ENCODE measurements at regions not wholly inside any gene's neighbourhood (a gene's known extent, or its start where the extent isn't known, plus 50 kb on each side); places are given as distances from the start of the nearest gene placed in this dataset.

DNA sequence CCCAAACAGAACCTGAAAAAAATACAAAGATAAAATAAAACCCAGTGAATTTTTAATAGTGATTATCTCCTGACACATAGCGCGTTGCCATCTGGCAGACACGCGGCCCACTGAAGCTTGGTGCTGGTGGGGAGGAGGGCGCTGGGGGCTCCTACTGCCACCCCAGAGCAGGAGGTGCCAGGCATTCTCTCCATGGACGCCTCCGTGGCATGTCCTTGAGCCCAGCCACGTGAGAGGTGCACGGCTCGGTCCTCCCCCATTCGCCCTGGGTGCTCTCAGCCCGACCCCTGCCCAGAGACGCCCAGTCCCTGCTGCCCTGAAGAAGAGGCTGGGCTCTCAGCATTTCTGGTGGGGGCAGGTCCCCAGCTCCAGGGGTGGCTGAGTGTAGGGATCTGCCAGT, 142.2 kb upstream of the GSE1 start:
- DNase-seq, result no peak

DNA sequence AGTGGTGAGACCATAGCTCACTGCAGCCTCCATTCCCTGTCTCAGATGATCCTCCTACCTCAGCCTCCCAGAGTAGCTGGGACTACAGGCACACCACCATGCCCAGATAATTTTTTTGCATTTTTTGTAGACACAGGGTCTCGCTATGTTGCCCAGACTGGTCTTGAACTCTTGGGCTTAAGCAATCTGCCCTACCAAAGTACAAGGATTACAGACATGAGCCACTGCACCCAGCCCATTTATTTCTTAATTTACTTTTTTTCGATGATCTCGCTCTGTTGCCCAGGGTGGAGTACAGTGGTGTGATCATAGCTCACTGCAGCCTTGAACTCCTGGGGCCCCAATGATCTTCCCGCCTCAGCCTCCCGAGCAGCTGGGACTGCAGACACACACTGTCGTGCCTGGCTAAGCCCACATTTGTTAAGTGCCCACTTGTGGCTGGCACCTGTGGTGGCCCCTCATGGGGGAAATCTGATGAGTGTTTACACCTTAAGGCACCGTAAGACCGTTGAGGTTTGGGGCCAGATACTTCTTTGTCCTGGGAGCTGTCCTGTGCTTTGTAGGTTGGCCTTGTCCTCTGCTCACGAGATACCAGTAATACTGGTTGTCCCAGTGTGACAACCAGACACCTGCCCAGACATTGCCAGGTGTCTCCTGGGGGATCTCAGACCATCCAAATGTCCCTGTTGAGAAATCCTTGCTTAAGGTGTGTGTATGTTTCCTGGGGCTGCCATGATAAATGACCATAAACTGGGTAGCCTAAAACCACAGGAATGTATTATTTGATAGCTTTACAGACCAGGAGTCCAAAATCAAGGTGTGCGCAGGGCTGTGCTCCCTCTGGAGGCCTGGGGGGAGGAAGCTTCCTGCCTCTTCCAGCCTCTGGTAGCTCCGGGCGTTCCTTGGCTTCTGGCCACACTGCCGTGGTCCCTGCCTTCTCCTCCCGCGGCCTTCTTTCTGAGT, 141.4 kb upstream of the GSE1 start:
- DNase-seq, result no peak

DNA sequence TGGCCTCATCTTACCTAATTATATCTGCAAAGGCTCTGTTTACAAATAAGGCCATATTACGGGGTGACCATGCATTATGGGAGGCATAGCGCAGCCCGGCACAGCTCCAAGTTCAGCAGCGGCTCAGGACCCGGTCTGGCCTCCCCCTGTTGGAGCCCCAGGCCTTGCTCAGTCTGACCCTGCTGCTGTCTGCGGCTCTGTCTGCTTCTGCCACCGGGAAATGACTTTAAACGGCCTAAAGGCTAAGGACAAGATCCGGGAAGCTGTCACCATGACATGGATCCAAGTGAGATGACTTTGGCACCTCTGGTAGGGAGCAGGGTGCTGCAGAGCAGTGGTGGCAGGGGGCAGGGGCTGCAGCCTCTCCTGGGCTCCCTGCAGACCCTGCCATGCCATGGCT, 140.6 kb upstream of the GSE1 start:
- no peak for DNase-seq

DNA sequence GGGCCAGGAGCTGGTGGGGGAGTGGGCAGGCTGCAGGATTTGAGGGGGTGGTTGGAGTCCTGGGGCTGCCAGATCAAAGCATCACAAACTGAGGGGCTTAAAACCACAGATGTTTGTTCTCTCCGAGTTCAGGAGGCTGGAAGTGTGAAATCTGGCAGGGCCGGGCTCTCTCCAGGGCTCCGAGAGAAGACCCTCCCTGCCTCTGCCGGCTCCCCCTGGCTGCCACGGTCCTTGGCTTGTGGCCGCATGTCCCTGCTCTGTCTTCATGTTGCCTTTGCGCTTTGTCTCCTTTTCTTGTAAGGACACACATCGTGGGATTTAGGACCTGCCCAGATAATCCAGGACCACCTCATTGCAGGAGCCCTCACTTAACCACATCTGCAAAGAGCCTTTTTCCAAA, 139.8 kb upstream of the GSE1 start:
- no peak for DNase-seq

DNA sequence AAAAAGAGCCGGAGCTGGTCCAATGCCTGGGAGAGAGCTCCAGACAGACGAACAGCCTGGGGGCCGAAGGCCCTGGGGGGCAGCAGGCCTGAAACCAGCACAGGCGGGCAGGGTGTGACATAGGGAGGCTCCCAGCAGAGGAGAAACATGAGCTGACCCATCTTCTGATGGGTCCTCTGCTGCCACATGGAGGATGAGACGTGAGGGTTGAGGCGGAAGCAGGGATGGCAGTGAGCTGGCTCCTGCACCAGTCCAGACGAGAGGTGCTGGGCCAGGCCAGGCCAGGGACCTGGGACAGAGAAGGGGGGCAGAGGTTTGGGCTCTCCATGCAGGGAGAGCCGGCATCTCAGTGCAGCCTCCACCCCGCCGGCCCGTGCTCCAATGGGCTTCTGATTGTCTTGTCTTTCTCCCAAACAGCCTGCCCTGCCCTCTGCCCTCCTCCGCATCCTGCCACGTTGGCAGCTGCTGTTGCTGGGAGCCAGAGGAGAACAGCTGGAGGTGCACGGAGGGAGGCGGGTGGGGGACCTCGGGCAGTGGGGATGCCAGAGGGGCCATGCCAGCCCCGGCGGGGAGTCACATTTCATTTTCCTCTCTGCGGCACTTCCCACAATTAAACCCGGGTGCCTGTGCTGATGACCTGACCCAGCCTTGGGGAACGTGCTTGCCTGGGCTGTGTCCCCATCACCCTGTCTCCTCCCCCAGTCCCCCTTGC, 139.1 kb upstream of the GSE1 start:
- DNase-seq, result no peak

DNA sequence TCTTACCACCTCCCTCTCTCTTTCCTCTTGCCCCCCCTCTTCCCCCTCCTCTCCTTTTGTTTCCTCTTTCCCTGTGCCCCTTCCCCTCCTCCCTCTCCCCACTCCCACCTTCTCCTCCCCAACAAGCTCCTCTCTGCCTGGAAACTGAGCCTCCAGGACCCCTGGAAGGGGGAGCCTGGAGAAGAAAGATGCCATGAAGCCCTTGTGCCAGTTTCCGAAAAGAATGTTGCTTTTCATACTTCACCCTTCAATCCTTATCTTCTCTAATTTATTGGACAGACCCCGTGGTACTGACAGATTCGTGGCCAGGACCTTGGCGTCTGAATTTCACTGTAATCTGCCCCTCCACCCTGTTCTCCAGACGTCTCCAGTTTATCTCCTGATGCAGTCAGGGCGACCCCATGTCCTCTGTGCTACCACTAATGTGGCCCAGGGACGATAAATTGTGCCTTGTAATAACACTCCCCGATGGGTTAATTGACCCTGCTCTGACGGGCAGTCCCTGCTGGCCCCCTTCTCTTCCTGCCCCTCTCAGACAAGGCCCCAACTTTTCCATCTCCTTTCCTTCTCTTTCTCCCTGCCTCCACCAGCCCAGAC, 138.4 kb upstream of the GSE1 start:
- DNase-seq, result no peak

DNA sequence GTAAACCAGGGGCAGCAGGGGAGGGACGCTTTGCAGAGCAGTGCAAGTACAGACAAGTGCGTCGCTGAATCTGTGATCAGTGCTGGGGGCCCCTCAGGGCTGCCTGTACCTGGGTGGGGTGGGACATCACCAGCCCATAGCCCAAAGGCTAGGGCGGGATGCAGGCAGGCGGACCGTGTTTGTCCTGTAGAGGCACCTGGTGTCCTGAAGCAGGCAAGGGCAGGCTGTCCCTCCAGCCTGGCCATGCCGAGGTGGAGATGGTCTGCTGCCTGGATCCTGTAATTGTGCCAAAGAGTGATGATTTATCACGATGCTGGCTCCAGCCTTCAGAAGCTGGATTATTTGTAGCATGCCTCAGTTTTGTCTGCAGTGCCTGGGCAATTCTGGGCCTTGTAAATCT, 137.9 kb upstream of the GSE1 start:
- DNase-seq, result no peak

DNA sequence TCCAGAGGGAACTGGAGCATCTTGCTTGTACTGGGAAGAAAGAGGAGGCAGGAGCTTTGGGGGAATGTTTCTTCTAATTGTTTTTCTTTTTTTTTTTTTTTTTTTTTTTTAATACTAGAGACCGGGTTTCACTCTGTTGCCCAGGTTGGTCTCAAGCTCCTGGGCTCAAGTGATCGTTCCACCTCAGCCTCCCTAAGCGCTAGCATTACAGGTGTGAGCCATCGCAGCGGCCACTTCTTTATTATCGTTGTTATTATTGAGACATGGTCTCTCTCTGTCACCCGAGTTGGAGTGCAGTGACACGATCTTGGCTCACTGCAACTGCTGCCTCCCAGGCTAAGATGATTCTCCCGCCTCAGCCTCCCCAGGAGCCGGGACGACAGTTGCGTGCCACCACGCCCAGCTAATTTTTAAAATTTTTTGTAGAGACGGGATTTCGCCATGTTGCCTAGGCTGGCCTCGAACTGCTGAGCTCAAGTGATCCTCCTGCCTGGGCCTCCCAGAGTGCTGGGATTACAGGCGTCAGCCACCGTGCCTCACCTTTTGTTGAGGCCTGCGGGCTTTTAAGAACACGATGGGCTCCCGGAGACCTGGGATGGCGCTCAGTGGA, 137.3 kb upstream of the GSE1 start:
- no peak for DNase-seq

DNA sequence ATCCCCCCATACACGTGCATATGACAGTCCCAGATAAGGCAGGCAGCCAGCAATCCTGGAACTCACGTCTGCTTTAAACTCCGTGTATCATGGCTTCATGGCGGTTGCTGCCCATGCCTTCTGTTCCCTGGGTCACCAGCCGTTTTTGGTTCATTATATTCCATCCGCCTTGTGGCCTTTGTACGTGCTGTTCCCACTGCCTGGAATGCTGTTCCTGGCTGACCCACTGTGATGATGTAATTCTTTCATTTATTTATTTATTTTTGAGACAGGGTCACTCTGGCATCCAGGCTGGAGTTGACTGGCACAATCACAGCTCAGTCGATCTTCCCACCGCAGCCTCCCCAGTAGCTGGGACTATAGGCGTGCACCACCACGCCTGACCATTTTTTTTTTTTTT, 136.7 kb upstream of the GSE1 start:
- no peak for DNase-seq

DNA sequence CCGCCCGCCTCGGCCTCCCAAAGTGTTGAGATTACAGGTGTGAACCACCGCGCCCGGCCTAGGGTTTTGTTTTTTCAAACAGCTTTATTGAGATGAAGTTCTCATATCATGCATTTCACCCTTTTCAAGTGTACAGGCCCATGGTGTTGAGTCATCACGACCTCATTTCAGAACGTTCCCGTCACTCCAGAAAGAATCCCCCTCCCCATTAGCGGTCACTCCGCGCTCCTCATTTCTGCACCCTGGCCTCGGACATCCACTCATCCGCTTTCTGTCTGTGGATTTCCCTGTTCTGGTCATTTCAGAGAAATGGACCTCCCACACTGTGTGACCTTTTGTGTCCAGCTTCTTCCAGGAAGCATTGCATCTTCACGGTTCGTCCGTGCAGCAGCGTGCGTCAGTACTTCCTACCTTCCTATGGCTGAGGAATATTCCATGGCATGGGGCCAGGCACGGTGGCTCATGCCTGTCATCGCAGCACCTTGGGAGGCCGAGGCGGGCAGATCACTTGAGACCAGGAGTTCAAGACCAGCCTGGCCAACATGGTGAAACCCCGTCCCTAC, 135.2 kb upstream of the GSE1 start:
- no peak for DNase-seq

DNA sequence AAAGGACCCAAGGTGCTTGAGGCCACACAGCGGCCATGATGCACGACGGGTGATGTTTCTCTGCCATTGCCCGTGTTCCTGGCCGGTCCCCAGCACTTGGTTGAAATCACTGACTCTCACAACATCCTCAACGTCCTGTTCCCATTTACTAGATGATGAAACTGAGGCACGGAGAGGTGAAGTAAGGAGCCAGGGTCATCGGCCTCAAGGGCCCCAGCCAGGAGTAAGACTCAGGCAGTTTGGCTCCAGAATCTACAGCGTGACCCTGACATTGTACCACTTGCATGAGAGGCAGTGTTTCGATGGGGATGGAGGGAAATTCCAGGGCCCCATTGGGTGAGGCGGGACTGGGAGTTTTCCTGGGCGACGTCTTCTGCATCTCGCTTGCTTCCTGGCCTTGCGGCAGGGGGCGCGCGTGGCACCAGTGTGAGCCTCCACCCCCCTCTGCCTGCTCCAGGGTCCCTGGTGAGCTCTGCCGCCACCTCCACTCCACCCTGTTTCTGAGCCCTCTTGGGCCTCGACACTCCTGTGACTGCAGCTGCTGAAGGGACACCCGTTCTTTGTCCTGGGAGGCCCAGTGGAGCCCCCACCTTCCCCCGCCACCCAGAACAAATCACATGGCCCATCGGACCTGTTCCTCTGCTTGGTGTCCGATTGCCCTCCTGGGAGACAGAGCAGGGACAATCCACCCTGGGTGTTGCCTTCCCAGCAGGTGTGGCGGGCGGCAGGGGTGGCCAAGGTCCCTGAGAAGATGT, 133.0 kb upstream of the GSE1 start:
- no peak for DNase-seq

DNA sequence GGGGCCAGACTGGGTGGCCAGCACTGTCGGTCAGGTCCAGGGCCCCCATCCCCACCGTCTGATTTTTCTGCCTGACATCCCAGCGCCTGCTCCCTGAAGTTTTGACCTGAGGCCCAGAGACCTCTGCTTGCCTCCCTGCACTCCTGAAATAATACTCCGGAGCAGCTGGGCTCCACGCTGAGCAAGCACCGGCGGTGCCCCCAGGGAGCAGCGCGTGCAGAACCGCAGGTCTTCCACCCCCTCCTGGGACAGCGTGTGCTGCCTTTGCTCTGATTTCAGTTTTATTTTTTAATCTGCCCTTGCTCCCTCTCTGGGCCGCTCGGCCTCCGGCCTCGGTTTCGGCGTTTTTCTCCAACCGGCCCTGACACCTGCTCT, 132.4 kb upstream of the GSE1 start:
- DNase-seq, result no peak

DNA sequence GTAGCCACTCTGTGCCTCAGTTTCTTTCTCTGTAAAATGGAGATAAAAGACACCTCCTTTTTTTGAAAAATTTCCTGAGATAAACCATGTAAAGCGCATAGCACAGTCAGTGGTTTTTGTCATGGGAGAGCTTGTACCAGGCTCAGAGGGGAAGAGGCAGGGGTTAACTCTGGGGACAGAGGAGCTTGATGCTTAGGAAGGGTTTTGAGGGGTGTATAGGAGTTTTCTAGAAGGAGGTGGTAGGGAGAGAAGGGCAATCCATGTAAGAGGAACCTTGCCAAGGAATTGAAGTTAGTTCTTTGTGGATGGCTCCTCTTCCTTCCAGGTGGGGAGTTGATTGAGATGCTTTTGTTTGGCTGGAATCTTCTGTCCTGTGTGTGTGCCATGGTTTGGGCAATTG, 131.9 kb upstream of the GSE1 start:
- no peak for DNase-seq

DNA sequence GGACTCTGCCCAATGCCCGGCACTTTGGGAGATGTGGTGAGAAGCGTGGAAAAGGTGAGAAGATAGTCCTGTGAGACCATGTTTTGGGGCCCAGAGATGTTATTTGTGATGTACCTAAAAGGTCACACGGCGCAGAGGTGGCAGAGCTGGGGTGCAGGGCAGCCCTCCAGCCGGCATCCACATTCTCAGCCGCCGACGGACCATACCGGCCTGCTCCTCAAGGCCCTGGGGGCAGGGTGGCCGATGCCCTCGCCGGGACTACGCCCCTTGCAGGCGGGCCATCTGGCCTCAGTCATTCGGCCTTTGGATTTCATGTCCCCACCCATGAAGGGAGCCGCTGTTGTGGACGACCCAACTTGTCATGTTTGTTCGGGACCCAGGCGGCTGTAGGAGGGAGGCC, 131.4 kb upstream of the GSE1 start:
- DNase-seq, result no peak

DNA sequence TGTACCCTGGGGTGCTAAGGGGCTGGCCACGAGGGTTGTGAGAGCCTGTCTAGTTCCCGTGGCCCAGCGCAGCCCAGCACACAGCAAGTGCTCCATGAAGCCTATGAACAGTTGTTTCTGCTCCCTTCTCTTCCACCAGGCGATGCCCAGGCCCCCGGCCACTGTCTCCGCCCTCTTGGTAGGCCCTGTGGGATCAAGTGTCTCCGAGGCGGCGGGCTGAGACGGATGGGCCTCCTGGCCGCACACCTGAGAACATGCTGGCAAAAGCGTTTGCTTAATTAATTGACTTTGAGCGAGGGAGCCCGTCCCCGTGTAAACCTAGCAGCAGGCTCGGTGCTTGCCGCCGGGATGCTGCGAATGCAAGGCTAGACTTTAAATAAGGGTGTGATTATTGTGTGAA, 129.7 kb upstream of the GSE1 start:
- no peak for DNase-seq

DNA sequence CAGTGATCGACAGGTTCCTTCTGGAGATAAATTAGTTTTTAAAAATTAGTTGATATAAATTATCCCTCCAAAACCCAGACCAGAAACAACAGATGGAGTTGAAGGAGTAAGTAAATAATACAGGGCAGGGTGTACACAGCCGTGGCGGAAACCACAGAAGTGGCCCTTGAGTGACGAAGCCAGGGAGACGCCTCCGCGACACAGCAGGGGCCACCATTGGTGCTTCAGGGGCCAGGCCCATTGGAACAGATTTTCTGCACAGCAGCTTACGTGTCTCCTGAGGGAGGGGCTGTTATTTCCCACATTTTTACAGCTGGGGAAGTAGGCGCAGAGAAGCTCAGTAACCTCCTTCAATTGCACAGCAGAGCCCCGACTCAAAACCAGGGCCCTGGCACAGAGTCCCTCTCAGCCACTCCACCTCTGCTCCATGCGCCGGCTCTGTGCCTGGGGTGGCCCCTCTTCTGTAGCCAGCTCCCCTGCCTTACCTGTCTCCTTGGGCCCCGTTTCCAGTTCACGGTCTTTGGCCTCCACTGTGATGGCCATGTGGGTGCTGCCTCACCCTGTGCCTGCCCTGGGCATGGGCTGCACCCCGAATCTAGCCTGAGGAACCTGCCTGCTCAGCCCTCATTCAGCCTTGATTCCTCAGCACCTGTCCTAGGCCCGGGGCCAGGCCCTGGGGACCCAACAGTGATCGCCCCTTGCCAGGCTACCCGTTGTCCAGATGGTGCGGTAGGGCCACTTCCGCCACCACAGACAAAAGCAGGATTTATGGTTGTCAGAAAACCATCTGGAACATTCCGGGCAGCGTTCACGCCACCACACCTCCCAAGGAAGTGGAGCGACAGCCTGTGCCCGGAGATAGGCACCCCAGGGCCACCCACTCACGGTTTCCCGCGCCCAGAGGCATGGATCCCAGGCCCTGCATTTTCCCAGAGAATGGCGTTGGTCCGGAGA, 128.5 kb upstream of the GSE1 start:
- no peak for DNase-seq

DNA sequence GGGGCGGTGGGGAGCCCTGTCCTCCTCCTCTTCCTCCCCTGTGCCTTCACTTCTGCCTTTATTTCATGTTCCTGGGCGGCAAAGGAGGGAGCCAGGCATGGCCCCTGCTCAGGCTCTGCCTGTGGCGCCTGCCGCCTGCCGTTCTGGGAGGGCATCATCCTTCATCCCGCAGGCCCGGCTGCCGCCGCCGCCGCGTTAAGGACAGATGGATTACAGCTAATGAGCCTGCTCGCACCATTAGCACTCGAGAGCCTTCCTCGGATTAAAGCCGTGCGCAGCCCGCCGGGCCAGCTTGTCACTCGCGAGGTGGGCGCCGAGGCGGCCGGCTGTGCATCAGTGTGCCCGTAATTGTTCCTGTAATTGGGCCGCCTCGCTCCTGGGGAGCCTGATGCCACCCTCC, 127.7 kb upstream of the GSE1 start:
- no peak for DNase-seq

DNA sequence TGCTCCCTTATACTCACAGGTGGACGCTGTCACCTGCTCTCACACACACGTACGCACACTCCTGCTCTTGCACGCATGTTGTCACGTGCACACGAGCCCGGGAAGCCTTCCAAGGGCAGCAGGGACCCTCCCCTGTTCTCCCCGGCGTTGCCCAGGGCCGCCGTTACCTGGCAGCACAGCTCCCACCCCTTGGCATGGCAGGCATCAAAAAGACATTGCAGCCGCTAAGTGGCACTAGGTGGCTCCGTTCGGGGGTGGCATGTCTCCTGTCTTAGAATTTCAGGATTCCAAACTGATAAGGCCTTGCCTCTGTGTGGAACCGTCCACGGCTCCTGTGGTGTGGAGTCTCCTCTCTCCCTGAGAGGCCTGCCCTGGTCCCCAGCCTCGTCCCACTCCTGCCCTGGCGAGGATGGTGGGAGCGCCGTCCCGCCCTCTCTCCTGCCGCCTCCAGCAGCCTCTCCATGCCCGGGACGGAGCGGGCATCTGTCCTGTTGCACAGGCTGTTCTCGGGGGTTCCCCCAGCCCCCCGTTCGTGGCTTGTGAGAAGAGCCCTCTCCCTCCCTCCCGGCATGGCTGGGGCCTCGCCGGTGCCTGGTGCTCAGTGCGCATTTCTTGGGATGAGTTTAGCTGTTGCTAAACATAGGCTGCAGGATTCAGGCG, 126.7 kb upstream of the GSE1 start:
- DNase-seq, result no peak

DNA sequence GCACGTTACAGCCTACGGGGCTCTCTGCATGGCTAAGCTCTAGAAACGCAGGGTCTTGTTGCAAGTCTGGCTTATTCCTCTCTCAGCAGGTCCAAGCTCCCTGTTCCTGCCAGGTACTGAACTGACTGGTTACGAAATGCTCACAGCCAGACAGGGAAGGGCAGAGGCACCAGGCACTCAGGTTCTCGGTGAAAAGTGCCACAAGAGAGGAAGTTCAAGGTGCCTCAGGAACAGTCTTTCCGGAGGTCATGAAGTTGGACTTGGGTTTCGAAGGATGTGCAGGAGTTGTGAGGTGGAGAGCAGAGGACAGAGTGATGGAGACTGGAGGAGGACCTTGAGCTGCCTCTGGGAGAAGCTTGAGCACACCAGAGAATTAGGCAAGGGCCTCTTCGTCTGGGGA, 124.7 kb upstream of the GSE1 start:
- DNase-seq, result no peak

DNA sequence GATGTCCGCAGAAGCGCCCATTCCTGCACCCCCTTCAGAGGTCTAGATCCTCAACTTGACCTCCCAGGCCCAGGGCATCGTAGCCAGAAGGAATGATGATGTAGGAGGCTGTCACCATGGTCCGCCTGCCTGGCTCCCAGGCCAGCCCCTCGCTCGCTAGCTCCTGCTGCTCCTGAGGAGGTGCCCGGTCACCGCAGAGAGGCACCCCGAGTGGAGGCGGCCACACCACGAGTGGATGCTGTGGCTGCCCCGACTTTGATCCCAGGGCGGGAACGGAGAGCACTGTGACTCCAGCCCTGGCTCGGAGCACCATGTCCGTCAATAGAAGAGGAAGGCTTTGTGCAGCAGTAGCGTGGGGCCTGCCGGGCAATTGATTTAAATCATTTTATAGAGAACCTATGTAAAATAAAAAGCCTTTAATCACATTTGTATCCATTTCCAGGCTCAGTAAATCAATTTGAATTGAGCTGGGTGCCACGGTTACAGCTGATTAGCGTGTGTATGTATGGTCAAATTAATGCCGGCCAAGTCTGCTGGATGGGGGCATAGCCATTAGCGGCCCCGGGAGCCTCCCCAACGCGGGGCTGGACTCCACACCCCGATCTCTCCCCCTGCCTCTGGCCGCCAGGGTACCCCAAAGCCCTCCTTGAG, 122.6 kb upstream of the GSE1 start:
- no peak for DNase-seq

All from GF-D8 (cell line).